Heart left ventricle (tissue), 16 donors: ENCODE measurements at regions not wholly inside any gene's neighbourhood (a gene's known extent, or its start where the extent isn't known, plus 50 kb on each side); places are given as distances from the start of the nearest gene placed in this dataset.
"Not testable (repeated sequence)": the region's sequence is repeated elsewhere in the genome, so short reads cannot be mapped to it uniquely, and the experiment has no call there.

Experiments used
- ATAC-seq, 4 donors: fragments of 200-7000 bp; cut with Tn5 transposase; one replicate each; pipeline ENCODE4 v1.9.1; 2020 to 2022; ENCODE audit warnings: moderate library complexity in 4 of 4, mild to moderate bottlenecking in 3 of 4, moderate number of reproducible peaks in 1 of 4
- DNase-seq, 5 donors: peaks; one replicate each; pipeline ENCODE4 v3.0.0-alpha.2; 2020
- H3K27ac ChIP-seq, 12 donors: fragments of 200-600 bp; sonication (generic) in 4 of 12; one replicate each; pipeline versions ENCODE4 v1.5.0 to v1.8.0; 2016 to 2022; ENCODE audit warnings: mild to moderate bottlenecking in 2 of 12
- H3K27me3 ChIP-seq, 9 donors: fragments of 200-600 bp; sonication (generic) in 2 of 9; one replicate each; pipeline versions ENCODE4 v1.5.1 to v1.8.0; 2016 to 2022; ENCODE audit warnings: mild to moderate bottlenecking in 3 of 9
- H3K36me3 ChIP-seq, 9 donors: fragments of 200-600 bp; sonication (generic) in 2 of 9; one replicate each; pipeline versions ENCODE4 v1.5.0 to v1.8.0; 2018 to 2022; ENCODE audit warnings: mild to moderate bottlenecking in 2 of 9
- H3K4me1 ChIP-seq, 12 donors: fragments of 200-600 bp; sonication (generic) in 4 of 12; one replicate each; pipeline versions ENCODE4 v1.5.0 to v1.8.0; 2016 to 2022; ENCODE audit warnings: mild to moderate bottlenecking in 3 of 12
- H3K4me3 ChIP-seq, 12 donors: fragments of 200-600 bp; sonication (generic) in 4 of 12; one replicate each; pipeline versions ENCODE4 v1.5.0 to v1.8.0; 2017 to 2022; ENCODE audit warnings: mild to moderate bottlenecking in 9 of 12, moderate library complexity in 4 of 12
- H3K9me3 ChIP-seq, 12 donors: fragments of 200-600 bp; sonication (generic) in 4 of 12; one replicate each; pipeline versions ENCODE4 v1.5.0 to v1.8.0; 2016 to 2022; ENCODE audit warnings: mild to moderate bottlenecking in 1 of 12
- CTCF ChIP-seq, 12 donors: fragments of 200-600 bp; sonication (generic) in 4 of 12; IDR thresholded peaks; one replicate each; pipeline versions ENCODE4 v1.5.0 to v1.8.0; 2018 to 2022; ENCODE audit warnings: antibody characterized with exemption in 12 of 12, mild to moderate bottlenecking in 5 of 12
- POLR2A ChIP-seq, 2 donors: fragments of 450-650 bp; IDR thresholded peaks; one replicate each; pipeline ENCODE4 v1.6.1; 2017; ENCODE audit warnings: antibody characterized with exemption in 2 of 2, mild to moderate bottlenecking in 2 of 2, moderate library complexity in 2 of 2
- WGBS, 4 donors: extraction: QIAGEN DNeasy Blood & Tissue Kit in 2 of 4; methylation state at CpG; one replicate each; pipeline versions ENCODE4 v1.1.5 to v1.1.7; 2013 to 2018; 5-methylcytosine and 5-hydroxymethylcytosine counted together
- intact Hi-C, 10 donors: fragments of 100-400 bp; cut with DNase I; formaldehyde crosslinking; loops; one replicate each; pipeline versions ENCODE4 v1.11.1 to v1.14.2; 2022
- donor health status: ischemic (EF 13 %, LVEDD 7.1; RV severe dilation, severe dysfunction).
- donor health status: healthy with polysubstance abuse.
- donor health status: DM: no; HTN: yes; CAD: no.
- donor health status: DM: no; HTN: no; CAD: no.
- donor health status: ischemic (EF 25% LVEDD 6.9; RV normal size, moderate dysfunction).
- donor health status: ischemic (EF 25% LVEDD 5.7; RV mildly dilated, moderate dysfunction).
- donor health status: healthy.
- donor health status: DM: yes; HTN: yes; CAD: no.
- donor health status: ischemic (EF 35%, LVEDD 5.7; RV mildly dilated, moderate dysfunction).
- donor health status: nonischemic (EF 11% LVEDD 7.7; RV severe dilation, severe dysfunction).
- donor health status: DM: yes; HTN: yes; CAD: no.
- donor health status: PGD.
- donor health status: ischemic (EF 29% LVEDD 5.4; RV normal size, mild dysfunction).
- donor health status: nonischemic (EF 23%, LVEDD 6.1; RV moderate dilation, normal function).

DNA sequence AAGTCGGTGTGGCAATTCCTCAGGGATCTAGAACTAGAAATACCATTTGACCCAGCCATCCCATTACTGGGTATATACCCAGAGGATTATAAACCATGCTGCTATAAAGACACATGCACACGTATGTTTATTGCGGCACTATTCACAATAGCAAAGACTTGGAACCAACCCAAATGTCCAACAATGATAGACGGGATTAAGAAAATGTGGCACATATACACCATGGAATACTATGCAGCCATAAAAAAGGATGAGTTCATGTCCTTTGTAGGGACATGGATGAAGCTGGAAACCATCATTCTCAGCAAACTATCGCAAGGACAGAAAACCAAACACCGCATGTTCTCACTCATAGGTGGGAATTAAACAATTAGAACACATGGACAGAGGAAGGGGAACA, 80.6 kb upstream of the ST3GAL5 start:
- intact Hi-C loops, DNase-seq: not testable (repeated sequence)
- 85 to 100% (median 98%) methylated on average over 2 to 5 of the region's 6 CpGs for WGBS, 4 donors

DNA sequence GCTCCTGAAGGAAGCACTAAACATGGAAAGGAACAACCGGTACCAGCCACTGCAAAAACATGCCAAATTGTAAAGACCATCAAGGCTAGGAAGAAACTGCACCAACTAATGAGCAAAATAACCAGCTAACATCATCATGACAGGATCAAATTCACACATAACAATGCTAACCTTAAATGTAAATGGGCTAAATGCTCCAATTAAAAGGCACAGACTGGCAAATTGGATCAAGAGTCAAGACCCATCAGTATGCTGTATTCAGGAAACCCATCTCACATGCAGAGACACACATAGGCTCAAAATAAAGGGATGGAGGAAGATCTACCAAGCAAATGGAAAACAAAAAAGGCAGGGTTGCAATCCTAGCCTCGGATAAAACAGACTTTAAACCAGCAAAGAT, 77.0 kb upstream of the ST3GAL5 start:
- peaks cover 0 to 12% (median 0%) of the 10 kb centered on the region in 9 donors for H3K27me3 ChIP-seq
- H3K4me3 ChIP-seq, H3K4me1 ChIP-seq, H3K36me3 ChIP-seq, H3K27ac ChIP-seq, intact Hi-C loops, ATAC-seq, H3K9me3 ChIP-seq, DNase-seq: not testable (repeated sequence)
- WGBS, 4 donors, result 0 to 86% (median 56%) methylated on average over 1 to 2 of the region's 2 CpGs

More for the DNA sequence above, 80.6 kb upstream of the ST3GAL5 start:
- H3K4me3 ChIP-seq, H3K4me1 ChIP-seq, H3K27ac ChIP-seq, H3K36me3 ChIP-seq, ATAC-seq, H3K9me3 ChIP-seq: not testable (repeated sequence)
- peaks cover 0 to 34% (median 0%) of the 10 kb centered on the region in 9 donors for H3K27me3 ChIP-seq

DNA sequence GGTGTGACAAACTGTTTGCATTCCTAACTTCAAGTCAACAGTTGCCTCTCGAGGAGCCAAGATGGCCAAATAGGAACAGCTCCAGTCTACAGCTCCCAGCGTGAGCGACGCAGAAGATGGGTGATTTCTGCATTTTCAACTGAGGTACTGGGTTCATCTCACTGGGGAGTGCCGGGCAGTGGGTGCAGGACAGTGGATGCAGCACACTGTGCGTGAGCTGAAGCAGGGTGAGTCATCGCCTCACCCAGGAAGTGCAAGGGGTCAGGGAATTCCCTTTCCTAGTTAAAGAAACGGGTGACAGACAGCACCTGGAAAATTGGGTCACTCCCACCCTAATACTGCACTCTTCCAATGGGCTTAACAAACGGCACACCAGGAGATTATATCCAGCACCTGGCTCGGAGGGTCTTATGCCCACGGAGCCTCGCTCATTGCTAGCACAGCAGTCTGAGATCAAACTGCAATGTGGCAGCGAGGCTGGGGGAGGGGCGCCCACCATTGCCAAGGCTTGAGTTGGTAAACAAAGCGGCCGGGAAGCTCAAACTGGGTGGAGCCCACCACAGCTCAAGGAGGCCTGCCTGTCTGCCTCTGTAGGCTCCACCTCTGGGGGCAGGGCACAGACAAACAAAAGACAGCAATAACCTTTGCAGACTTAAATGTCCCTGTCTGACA, 75.1 kb upstream of the ST3GAL5 start:
- H3K9me3 ChIP-seq, H3K27me3 ChIP-seq, H3K4me3 ChIP-seq, intact Hi-C loops, H3K4me1 ChIP-seq, H3K36me3 ChIP-seq, H3K27ac ChIP-seq, ATAC-seq: not testable (repeated sequence)
- 88 to 95% (median 92%) methylated on average over 15 to 16 of the region's 16 CpGs for WGBS, 4 donors
- DNase-seq, result peak in 1 of 5 donors; percentile 5

GRCh38 chr2:85963068-85963467, 74.3 kb upstream of the ST3GAL5 start:
- TF ChIP-seq CTCF (IDR thresholded peaks at IDR 0.05) (no peak), POLR2A (IDR thresholded peaks at IDR 0.05) (no peak)
- 74 to 97% (median 95%) methylated on average over 4 of the region's 4 CpGs for WGBS, 4 donors
- H3K4me1 ChIP-seq, result peaks cover 0 to 12% (median 0%) of the 10 kb centered on the region in 12 donors
- H3K4me3 ChIP-seq, result no peak overlapping the region
- H3K27me3 ChIP-seq, result no peaks in the 10 kb centered on the region
- H3K27ac ChIP-seq, result no peak overlapping the region
- H3K9me3 ChIP-seq, result peaks cover 0 to 3% (median 0%) of the 10 kb centered on the region in 12 donors
- no peaks in the 10 kb centered on the region for H3K36me3 ChIP-seq
- DNase-seq (no peak), ATAC-seq (no peak)
- intact Hi-C loops, result no loop called here

GRCh38 chr2:85961754-85962153, 73.0 kb upstream of the ST3GAL5 start:
- WGBS, 4 donors, result 96 to 100% (median 97%) methylated on average over 2 of the region's 2 CpGs
- ATAC-seq (no peak), DNase-seq (peak in 1 of 5 donors; percentile 10)
- H3K27me3 ChIP-seq, result no peaks in the 10 kb centered on the region
- intact Hi-C loops, result no loop called here
- no peak overlapping the region for H3K4me3 ChIP-seq
- peaks cover 0 to 12% (median 0%) of the 10 kb centered on the region in 12 donors for H3K4me1 ChIP-seq
- H3K9me3 ChIP-seq, result peaks cover 0 to 3% (median 0%) of the 10 kb centered on the region in 12 donors
- no peak for TF ChIP-seq CTCF (IDR thresholded peaks at IDR 0.05)
- no peak for TF ChIP-seq POLR2A (IDR thresholded peaks at IDR 0.05)
- H3K27ac ChIP-seq, result no peak overlapping the region
- H3K36me3 ChIP-seq, result no peaks in the 10 kb centered on the region

DNA sequence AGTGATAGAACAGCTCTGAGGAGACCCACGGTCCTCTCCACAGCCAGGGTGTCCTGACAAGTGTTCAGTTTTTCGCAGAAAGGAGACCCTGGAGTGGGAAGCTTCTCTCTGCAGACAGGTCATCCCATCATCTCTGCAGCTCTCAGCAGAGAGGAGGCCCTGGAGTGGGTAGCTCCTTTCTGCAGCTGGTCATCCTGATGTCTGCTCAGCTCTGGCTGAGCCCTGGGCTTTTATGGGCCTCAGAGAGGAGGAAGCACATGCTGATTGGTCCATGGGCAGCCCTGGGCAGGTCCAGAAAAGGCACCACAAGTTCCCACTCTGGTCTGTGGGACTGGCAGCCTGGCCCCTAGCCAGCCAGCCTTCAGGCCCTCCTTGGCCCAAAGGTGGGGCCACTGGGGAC, 72.3 kb upstream of the ST3GAL5 start:
- peak in 1 of 5 donors; percentile 3 for DNase-seq
- Histone ChIP-seq H3K4me1 (peaks cover 0 to 12% (median 0%) of the 10 kb centered on the region in 12 donors), H3K4me3 (no peak overlapping the region), H3K27me3 (no peaks in the 10 kb centered on the region), H3K27ac (no peak overlapping the region), H3K9me3 (peaks cover 0 to 3% (median 0%) of the 10 kb centered on the region in 12 donors), H3K36me3 (no peaks in the 10 kb centered on the region)
- intact Hi-C loops, result no loop called here
- 97 to 100% (median 99%) methylated on average over 2 of the region's 2 CpGs for WGBS, 4 donors
- no peak for ATAC-seq
- no peak for TF ChIP-seq POLR2A (IDR thresholded peaks at IDR 0.05)
- no peak for TF ChIP-seq CTCF (IDR thresholded peaks at IDR 0.05)
